Heart left ventricle (tissue), 13 donors: ENCODE measurements at regions not wholly inside any gene's neighbourhood (a gene's known extent, or its start where the extent isn't known, plus 50 kb on each side); places are given as distances from the start of the nearest gene placed in this dataset.

Source experiments
- POLR2A ChIP-seq, 2 donors: fragments of 450-650 bp; IDR thresholded peaks; one replicate each; pipeline ENCODE4 v1.6.1; 2017; ENCODE audit warnings: antibody characterized with exemption in 2 of 2, mild to moderate bottlenecking in 2 of 2, moderate library complexity in 2 of 2
- TF ChIP-seq, protein P1 (sequence below), 12 donors: fragments of 200-600 bp; sonication (generic) in 4 of 12; IDR thresholded peaks; one replicate each; pipeline versions ENCODE4 v1.5.0 to v1.8.0; 2018 to 2022; ENCODE audit warnings: antibody characterized with exemption in 12 of 12, mild to moderate bottlenecking in 5 of 12
- donor health status: ischemic (EF 13 %, LVEDD 7.1; RV severe dilation, severe dysfunction).
- donor health status: DM: no; HTN: yes; CAD: no.
- donor health status: DM: no; HTN: no; CAD: no.
- donor health status: ischemic (EF 25% LVEDD 6.9; RV normal size, moderate dysfunction).
- donor health status: ischemic (EF 25% LVEDD 5.7; RV mildly dilated, moderate dysfunction).
- donor health status: ischemic (EF 35%, LVEDD 5.7; RV mildly dilated, moderate dysfunction).
- donor health status: nonischemic (EF 11% LVEDD 7.7; RV severe dilation, severe dysfunction).
- donor health status: DM: yes; HTN: yes; CAD: no.
- donor health status: PGD.
- donor health status: ischemic (EF 29% LVEDD 5.4; RV normal size, mild dysfunction).
- donor health status: nonischemic (EF 23%, LVEDD 6.1; RV moderate dilation, normal function).

DNA sequence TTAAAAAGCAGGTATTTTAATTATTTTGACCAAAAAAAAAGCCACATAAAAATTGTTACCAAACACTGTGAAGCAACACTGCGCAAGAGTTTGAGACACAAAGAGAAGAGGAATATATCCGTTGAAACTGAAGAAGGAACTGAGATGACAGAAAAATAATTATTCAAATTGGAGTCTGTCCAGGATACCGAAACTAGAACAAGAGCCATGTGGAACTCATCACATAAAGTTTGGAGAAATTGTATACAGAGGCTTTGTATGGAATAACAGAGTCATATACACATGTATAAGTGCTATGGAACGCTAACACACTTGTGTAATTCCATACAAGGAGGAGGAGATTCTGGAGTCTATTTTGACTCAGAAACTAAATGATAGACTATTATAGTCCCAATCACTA is 675.1 kb upstream of the ADGRL2 start:
- TF ChIP-seq, protein P1, sequence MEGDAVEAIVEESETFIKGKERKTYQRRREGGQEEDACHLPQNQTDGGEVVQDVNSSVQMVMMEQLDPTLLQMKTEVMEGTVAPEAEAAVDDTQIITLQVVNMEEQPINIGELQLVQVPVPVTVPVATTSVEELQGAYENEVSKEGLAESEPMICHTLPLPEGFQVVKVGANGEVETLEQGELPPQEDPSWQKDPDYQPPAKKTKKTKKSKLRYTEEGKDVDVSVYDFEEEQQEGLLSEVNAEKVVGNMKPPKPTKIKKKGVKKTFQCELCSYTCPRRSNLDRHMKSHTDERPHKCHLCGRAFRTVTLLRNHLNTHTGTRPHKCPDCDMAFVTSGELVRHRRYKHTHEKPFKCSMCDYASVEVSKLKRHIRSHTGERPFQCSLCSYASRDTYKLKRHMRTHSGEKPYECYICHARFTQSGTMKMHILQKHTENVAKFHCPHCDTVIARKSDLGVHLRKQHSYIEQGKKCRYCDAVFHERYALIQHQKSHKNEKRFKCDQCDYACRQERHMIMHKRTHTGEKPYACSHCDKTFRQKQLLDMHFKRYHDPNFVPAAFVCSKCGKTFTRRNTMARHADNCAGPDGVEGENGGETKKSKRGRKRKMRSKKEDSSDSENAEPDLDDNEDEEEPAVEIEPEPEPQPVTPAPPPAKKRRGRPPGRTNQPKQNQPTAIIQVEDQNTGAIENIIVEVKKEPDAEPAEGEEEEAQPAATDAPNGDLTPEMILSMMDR (IDR thresholded peaks at IDR 0.05), result no peak
- no peak for TF ChIP-seq POLR2A (IDR thresholded peaks at IDR 0.05)
